H1 (cell line): ENCODE measurements at regions not wholly inside any gene's neighbourhood (a gene's known extent, or its start where the extent isn't known, plus 50 kb on each side); places are given as distances from the start of the nearest gene placed in this dataset.

Experiments
- CTCF ChIA-PET: fragments of 300-600 bp; sonication (Branson Sonifier 250); formaldehyde crosslinking; loops from one replicate; lab custom pipeline; 2021; ENCODE audit not compliant: partially characterized antibody; lab: Charles Lee
- POLR2A ChIA-PET: fragments of 300-600 bp; sonication (Branson Sonifier 250); formaldehyde crosslinking; loops from one replicate; lab custom pipeline; 2021; ENCODE audit warnings: inconsistent platforms; ENCODE audit not compliant: partially characterized antibody; lab: Charles Lee
- DNase-seq, 2 experiments: peaks; one replicate each; pipeline versions ENCODE4 v3.0.0 to v3.0.0-alpha.2; 2010 to 2022; ENCODE audit warnings: low spot score in 2 of 2, low read depth in 1 of 2, mixed read lengths in 1 of 2
- FAIRE-seq: peaks from 2 replicates; lab custom pipeline; 2011; peaks lifted over from hg19 to GRCh38; lab: Jason Lieb, UNC
- H2AFZ ChIP-seq: 2 replicates; pipeline ENCODE4 v1.8.1; 2012; ENCODE audit warnings: low read length, inconsistent platforms
- H2AK5ac ChIP-seq: 2 replicates; pipeline ENCODE4 v1.6.1; 2013; ENCODE audit warnings: low read depth, low read length
- H2BK120ac ChIP-seq: replicated peaks from 2 replicates; pipeline ENCODE3; 2013; ENCODE audit warnings: low read depth, low read length, inconsistent platforms
- H2BK12ac ChIP-seq: 2 replicates; pipeline ENCODE4 v1.6.1; 2013; ENCODE audit warnings: low read depth, low read length
- H2BK15ac ChIP-seq: 2 replicates; pipeline ENCODE4 v1.6.1; 2013; ENCODE audit warnings: low read length
- H2BK20ac ChIP-seq: 2 replicates; pipeline ENCODE4 v1.6.1; 2013; ENCODE audit warnings: low read length
- H2BK5ac ChIP-seq: 2 replicates; pipeline ENCODE4 v1.6.1; 2013; ENCODE audit warnings: low read depth, low read length
- H3K14ac ChIP-seq: 2 replicates; pipeline ENCODE4 v1.6.1; 2013; ENCODE audit warnings: inconsistent platforms; ENCODE audit not compliant: insufficient read length
- H3K18ac ChIP-seq: 2 replicates; pipeline ENCODE4 v1.6.1; 2013; ENCODE audit warnings: low read length; ENCODE audit errors: extremely low read depth
- H3K23ac ChIP-seq: 2 replicates; pipeline ENCODE4 v1.6.1; 2013; ENCODE audit warnings: inconsistent platforms; ENCODE audit not compliant: insufficient read length
- H3K23me2 ChIP-seq: 2 replicates; pipeline ENCODE4 v1.6.1; 2013; ENCODE audit warnings: low read depth, low read length
- H3K27ac ChIP-seq: 2 replicates; pipeline ENCODE4 v1.6.1; 2011; ENCODE audit warnings: low read depth, low read length, inconsistent platforms
- H3K27me3 ChIP-seq, 4 experiments: replicated peaks in 1 of 4; 1 replicate in 1 of 4; 2 replicates in 3 of 4; pipeline versions ENCODE4 v1.6.1 to v1.8.1; 2011 to 2013; ENCODE audit warnings: low read length in 3 of 4, mild to moderate bottlenecking in 3 of 4, inconsistent platforms in 2 of 4, mixed read lengths in 2 of 4, moderate library complexity in 1 of 4; ENCODE audit not compliant: control insufficient read depth in 3 of 4, insufficient read depth in 3 of 4; ENCODE audit errors: extremely low read depth in 1 of 4
- H3K36me3 ChIP-seq, 4 experiments: 2 replicates each; pipeline versions ENCODE4 v1.6.1 to v1.8.1; 2011 to 2013; ENCODE audit warnings: mild to moderate bottlenecking in 4 of 4, low read length in 3 of 4, moderate library complexity in 2 of 4, control low read depth in 1 of 4, inconsistent platforms in 1 of 4; ENCODE audit not compliant: insufficient read depth in 4 of 4, control insufficient read depth in 2 of 4
- H3K4ac ChIP-seq: replicated peaks from 2 replicates; pipeline ENCODE3; 2013; ENCODE audit warnings: low read length, low read depth, mixed read lengths, inconsistent platforms; ENCODE audit not compliant: insufficient read length
- H3K4me1 ChIP-seq, 4 experiments: replicated peaks in 1 of 4; 1 replicate in 1 of 4; 2 replicates in 3 of 4; pipeline versions ENCODE4 v1.6.1 to v1.8.1; 2011 to 2013; ENCODE audit warnings: low read length in 3 of 4, inconsistent platforms in 2 of 4, mixed read lengths in 1 of 4; ENCODE audit not compliant: insufficient read depth in 4 of 4, control insufficient read depth in 3 of 4
- H3K4me2 ChIP-seq, 2 experiments: 2 replicates each; pipeline versions ENCODE4 v1.6.1 to v1.8.1; 2011 to 2013; ENCODE audit warnings: low read depth in 2 of 2, low read length in 2 of 2, control low read depth in 1 of 2, inconsistent platforms in 1 of 2, mild to moderate bottlenecking in 1 of 2; ENCODE audit not compliant: insufficient read depth in 1 of 2
- H3K4me3 ChIP-seq, 4 experiments: fragments of 200-600, 300-600 bp in 1 of 4; sonication (generic), shearing (Covaris generic), sonication (Bioruptor Twin) in 1 of 4; 2 replicates each; pipeline versions ENCODE4 v1.5.1 to v1.8.1; 2011 to 2016; ENCODE audit warnings: low read length in 4 of 4, low read depth in 3 of 4, control low read depth in 2 of 4, inconsistent platforms in 2 of 4, mild to moderate bottlenecking in 2 of 4, mixed read lengths in 1 of 4, moderate library complexity in 1 of 4; ENCODE audit not compliant: insufficient read depth in 2 of 4; ENCODE audit errors: extremely low read depth in 1 of 4
- H3K56ac ChIP-seq: replicated peaks from 2 replicates; pipeline ENCODE3; 2013; ENCODE audit warnings: low read depth, mild to moderate bottlenecking, mixed read lengths, low read length, inconsistent platforms; ENCODE audit not compliant: insufficient read length
- H3K79me1 ChIP-seq: 2 replicates; pipeline ENCODE4 v1.6.1; 2013; ENCODE audit warnings: low read depth, low read length, control low read depth
- H3K79me2 ChIP-seq, 2 experiments: 2 replicates each; pipeline versions ENCODE4 v1.6.1 to v1.8.1; 2012 to 2013; ENCODE audit warnings: low read length in 2 of 2, mild to moderate bottlenecking in 2 of 2, inconsistent platforms in 1 of 2; ENCODE audit not compliant: insufficient read depth in 2 of 2, control insufficient read depth in 1 of 2
- H3K9ac ChIP-seq, 4 experiments: replicated peaks in 1 of 4; 1 replicate in 1 of 4; 2 replicates in 3 of 4; pipeline versions ENCODE4 v1.6.1 to v1.8.1; 2011 to 2013; ENCODE audit warnings: low read depth in 3 of 4, low read length in 3 of 4, control low read depth in 2 of 4, mild to moderate bottlenecking in 2 of 4, moderate library complexity in 2 of 4, inconsistent platforms in 1 of 4; ENCODE audit errors: extremely low read depth in 1 of 4
- H3K9me3 ChIP-seq, 2 experiments: 2 replicates each; pipeline versions ENCODE4 v1.6.1 to v1.8.1; 2012 to 2013; ENCODE audit warnings: mild to moderate bottlenecking in 2 of 2, moderate library complexity in 2 of 2, control low read depth in 1 of 2, inconsistent platforms in 1 of 2, low read depth in 1 of 2, low read length in 1 of 2, mixed read lengths in 1 of 2; ENCODE audit not compliant: insufficient read depth in 2 of 2
- H4K20me1 ChIP-seq, 2 experiments: replicated peaks in 1 of 2; 2 replicates each; pipeline versions ENCODE3 to v1.8.1; 2011 to 2013; ENCODE audit warnings: inconsistent platforms in 2 of 2, low read length in 2 of 2, mild to moderate bottlenecking in 1 of 2; ENCODE audit not compliant: insufficient read depth in 2 of 2, control insufficient read depth in 1 of 2
- H4K5ac ChIP-seq: 2 replicates; pipeline ENCODE4 v1.6.1; 2013; ENCODE audit warnings: low read length, low read depth, mixed read lengths, inconsistent platforms; ENCODE audit not compliant: insufficient read length
- H4K8ac ChIP-seq: 2 replicates; pipeline ENCODE4 v1.8.0; 2013; ENCODE audit warnings: mild to moderate bottlenecking, moderate library complexity, low read length, inconsistent platforms; ENCODE audit not compliant: insufficient read depth; ENCODE audit errors: extremely low read depth
- H4K91ac ChIP-seq: replicated peaks from 2 replicates; pipeline ENCODE3; 2013; ENCODE audit warnings: low read length, mixed read lengths, inconsistent platforms; ENCODE audit not compliant: insufficient read length
- CEBPB ChIP-seq: IDR thresholded peaks from 2 replicates; pipeline ENCODE4 v1.6.1; 2012; ENCODE audit warnings: low read depth, low read length
- FOSL1 ChIP-seq: IDR thresholded peaks from 2 replicates; pipeline ENCODE4 v1.6.1; 2011; ENCODE audit warnings: mild to moderate bottlenecking, low read depth, low read length, moderate library complexity; ENCODE audit not compliant: insufficient read depth
- HDAC2 ChIP-seq, 2 experiments: fragments of 300-600 bp in 1 of 2; sonication (generic) in 1 of 2; IDR thresholded peaks; 2 replicates each; pipeline ENCODE4 v1.6.1; 2011 to 2012; ENCODE audit warnings: low read depth in 2 of 2, low read length in 2 of 2, mild to moderate bottlenecking in 2 of 2, moderate library complexity in 2 of 2, borderline replicate concordance in 1 of 2, inconsistent platforms in 1 of 2
- KDM1A ChIP-seq: fragments of 200-600, 300-600 bp; sonication (generic); IDR thresholded peaks from 2 replicates; pipeline ENCODE4 v1.7.1; 2016; ENCODE audit warnings: mild to moderate bottlenecking, low read length, borderline replicate concordance
- KDM5A ChIP-seq: fragments of 200-600 bp; IDR thresholded peaks from 2 replicates; pipeline ENCODE4 v1.7.1; 2012; ENCODE audit warnings: mild to moderate bottlenecking, low read length, inconsistent platforms, mixed read lengths
- NANOG ChIP-seq: IDR thresholded peaks from 2 replicates; pipeline ENCODE4 v1.6.1; 2011; ENCODE audit warnings: low read length, low read depth, mild to moderate bottlenecking, inconsistent platforms; ENCODE audit not compliant: insufficient read depth, poor library complexity, severe bottlenecking
- PHF8 ChIP-seq: fragments of 200-600 bp; sonication (generic); conservative IDR thresholded peaks from 2 replicates; pipeline ENCODE4 v1.7.1; 2012; ENCODE audit warnings: low read depth, mild to moderate bottlenecking, inconsistent platforms, low read length, moderate library complexity
- RNF2 ChIP-seq: fragments of 200-900, 300-1000 bp; sonication (generic); IDR thresholded peaks from 2 replicates; pipeline ENCODE4 v1.7.1; 2016; ENCODE audit warnings: borderline replicate concordance, low read depth, mild to moderate bottlenecking, antibody characterized with exemption, low read length; ENCODE audit not compliant: poor library complexity, severe bottlenecking; ENCODE audit errors: missing control alignments
- SRF ChIP-seq: IDR thresholded peaks from 2 replicates; pipeline ENCODE4 v1.6.1; 2011; ENCODE audit warnings: mild to moderate bottlenecking, low read depth, low read length, moderate library complexity
- TBP ChIP-seq: IDR thresholded peaks from 2 replicates; pipeline ENCODE4 v1.6.1; 2011; ENCODE audit warnings: low read depth, low read length, improper control_type of control experiment
- YY1 ChIP-seq: IDR thresholded peaks from 2 replicates; pipeline ENCODE4 v1.6.1; 2011; ENCODE audit warnings: low read depth, mild to moderate bottlenecking, low read length
- ZNF274 ChIP-seq: IDR thresholded peaks from 2 replicates; pipeline ENCODE4 v1.7.0; 2012; ENCODE audit warnings: low read length, borderline replicate concordance; ENCODE audit errors: extremely low read depth
- WGBS, 2 experiments: shearing (Covaris generic) in 1 of 2; methylation state at CpG; one replicate each; pipeline versions ENCODE4 v1.1.6 to v1.1.7; 2013 to 2015; ENCODE audit warnings: low lambda C conversion rate in 2 of 2, mixed read lengths in 2 of 2, inconsistent platforms in 1 of 2, low coverage in 1 of 2, missing lambda C conversion rate in 1 of 2; ENCODE audit not compliant: insufficient replicate concordance in 2 of 2, insufficient coverage in 1 of 2, insufficient read length in 1 of 2; ENCODE audit errors: extremely low coverage in 1 of 2, missing lambda C conversion rate in 1 of 2; 5-methylcytosine and 5-hydroxymethylcytosine counted together
- TF ChIP-seq, protein P1 (sequence below): IDR thresholded peaks from 2 replicates; pipeline ENCODE4 v1.6.1; 2012; ENCODE audit warnings: inconsistent platforms

DNA sequence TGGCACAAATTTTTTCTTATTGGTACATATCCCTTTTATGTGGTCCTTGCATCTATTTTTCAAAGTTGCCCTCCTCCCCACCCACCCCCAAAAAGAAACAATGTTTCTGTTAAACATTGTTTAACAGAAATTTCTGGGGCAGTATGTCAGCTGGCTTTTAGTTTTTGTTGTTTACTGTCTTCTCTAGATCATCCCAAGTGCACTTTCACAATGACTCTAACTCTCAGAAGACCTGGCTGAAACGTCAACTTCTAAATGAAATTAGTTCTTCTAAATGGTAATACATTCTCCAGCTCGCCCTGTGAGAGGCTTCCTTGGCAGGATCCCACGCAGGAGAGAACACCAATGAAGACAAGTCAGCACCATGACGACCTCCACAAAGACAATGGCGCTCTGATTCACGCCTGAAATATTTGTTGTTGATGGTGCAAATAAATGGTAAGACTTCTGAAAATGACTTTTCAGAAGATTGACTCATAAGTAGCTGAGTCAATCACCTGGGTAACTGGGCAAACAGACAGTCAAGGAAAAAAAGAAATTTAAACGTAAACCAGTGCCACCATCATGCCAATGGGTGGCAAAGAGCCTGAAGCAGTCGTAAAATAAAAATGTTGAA, 293.7 kb downstream of the FZD1 start:
- no peak overlapping the region for H3K18ac ChIP-seq
- no peak overlapping the region for H3K4me3 ChIP-seq
- ChIA-PET POLR2A (no interaction called here), CTCF (interaction anchor here (1.7 kb wide), 2 partner anchors 9 to 15 kb away, joined by 4 read pairs; no protein-coding TSS in a partner anchor)
- H3K56ac ChIP-seq: no peak overlapping the region
- no peak overlapping the region for H2BK120ac ChIP-seq
- H3K4ac ChIP-seq: no peak overlapping the region
- H3K14ac ChIP-seq: no peak overlapping the region
- H3K9me3 ChIP-seq: no peaks in the 10 kb centered on the region
- no peak overlapping the region for H2BK12ac ChIP-seq
- H2BK20ac ChIP-seq: no peak overlapping the region
- H2AK5ac ChIP-seq: no peak overlapping the region
- H3K23ac ChIP-seq: no peak overlapping the region
- no peak overlapping the region for H3K27ac ChIP-seq
- no peak overlapping the region for H4K8ac ChIP-seq
- DNase-seq: no peak
- H2AFZ ChIP-seq: no peak overlapping the region
- H3K79me2 ChIP-seq: no peaks in the 10 kb centered on the region
- no peaks in the 10 kb centered on the region for H3K79me1 ChIP-seq
- H3K4me2 ChIP-seq: no peak overlapping the region
- H3K36me3 ChIP-seq: no peaks in the 10 kb centered on the region
- no peaks in the 10 kb centered on the region for H3K27me3 ChIP-seq
- H4K91ac ChIP-seq: no peak overlapping the region
- no peak for FAIRE-seq
- H2BK5ac ChIP-seq: no peak overlapping the region
- peaks cover 0 to 6% (median 1%) of the 10 kb centered on the region in 4 experiments; a peak in 3 of 7 replicates for H3K4me1 ChIP-seq
- H4K5ac ChIP-seq: no peak overlapping the region
- H3K23me2 ChIP-seq: no peaks in the 10 kb centered on the region
- H4K20me1 ChIP-seq: no peaks in the 10 kb centered on the region
- 89% methylated on average over 8 of the region's 8 CpGs; no CpG with 5 or more reads in 1 of the 2 experiments for WGBS, 2 experiments
- H2BK15ac ChIP-seq: no peak overlapping the region
- H3K9ac ChIP-seq: no peak overlapping the region
- TF ChIP-seq RNF2: no peak
- no peak for TF ChIP-seq HDAC2 (IDR thresholded peaks at IDR 0.05; ENCODE audit: borderline replicate concordance in 1 of 2, low read depth in 2 of 2, low read length in 2 of 2)
- TF ChIP-seq, protein P1, sequence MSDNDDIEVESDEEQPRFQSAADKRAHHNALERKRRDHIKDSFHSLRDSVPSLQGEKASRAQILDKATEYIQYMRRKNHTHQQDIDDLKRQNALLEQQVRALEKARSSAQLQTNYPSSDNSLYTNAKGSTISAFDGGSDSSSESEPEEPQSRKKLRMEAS: no peak
- no peak for TF ChIP-seq SRF
- TF ChIP-seq TBP: no peak
- no peak for TF ChIP-seq KDM1A
- TF ChIP-seq ZNF274: no peak
- no peak for TF ChIP-seq CEBPB
- TF ChIP-seq PHF8: no peak
- TF ChIP-seq NANOG: no peak
- TF ChIP-seq FOSL1: no peak
- no peak for TF ChIP-seq YY1
- no peak for TF ChIP-seq KDM5A
